HuH-7.5 (cell line): ENCODE measurements at regions not wholly inside any gene's neighbourhood (a gene's known extent, or its start where the extent isn't known, plus 50 kb on each side); places are given as distances from the start of the nearest gene placed in this dataset.

Experiments used
- DNase-seq: peaks from one replicate; pipeline ENCODE4 v3.0.0; 2011; ENCODE audit warnings: low spot score

GRCh38 chr14:104319491-104320241 is 181.3 kb downstream of the KIF26A start:
- DNase-seq, result no peak

- DNase-seq, result no peak
Measured at GRCh38 chr14:104320611-104321086, 182.3 kb downstream of the KIF26A start.

GRCh38 chr14:104321088-104321801 is 182.9 kb downstream of the KIF26A start:
- DNase-seq, result no peak

GRCh38 chr14:104321802-104322130 is 183.4 kb downstream of the KIF26A start:
- DNase-seq, result no peak

- DNase-seq, result no peak
Measured at GRCh38 chr14:104322531-104323366, 184.4 kb downstream of the KIF26A start.

GRCh38 chr14:104323551-104324175 is 185.3 kb downstream of the KIF26A start:
- DNase-seq, result no peak

- no peak for DNase-seq
Measured at GRCh38 chr14:104326848-104327247, 188.5 kb downstream of the KIF26A start.

GRCh38 chr14:104328607-104329006 is 190.2 kb downstream of the KIF26A start:
- no peak for DNase-seq

GRCh38 chr14:104329793-104330192 is 191.4 kb downstream of the KIF26A start:
- DNase-seq, result no peak

GRCh38 chr14:104331871-104332605 is 193.7 kb downstream of the KIF26A start:
- no peak for DNase-seq

GRCh38 chr14:104332634-104333270 is 194.4 kb downstream of the KIF26A start:
- DNase-seq, result no peak

- no peak for DNase-seq
Measured at GRCh38 chr14:104333646-104334423, 195.4 kb downstream of the KIF26A start.

- DNase-seq, result no peak
Measured at GRCh38 chr14:104334424-104335161, 196.2 kb downstream of the KIF26A start.

GRCh38 chr14:104335176-104335575 is 196.8 kb downstream of the KIF26A start:
- no peak for DNase-seq

- DNase-seq, result no peak
Measured at GRCh38 chr14:104335611-104336010, 197.2 kb downstream of the KIF26A start.

- no peak for DNase-seq
Measured at GRCh38 chr14:104337351-104337750, 199.0 kb downstream of the KIF26A start.

GRCh38 chr14:104339361-104339760 is 201.0 kb downstream of the KIF26A start:
- no peak for DNase-seq

GRCh38 chr14:104339829-104340228 is 201.4 kb downstream of the KIF26A start:
- no peak for DNase-seq
